ENCODE measurements at regions not wholly inside any gene's neighbourhood (a gene's known extent, or its start where the extent isn't known, plus 50 kb on each side); places are given as distances from the start of the nearest gene placed in this dataset.

DNA sequence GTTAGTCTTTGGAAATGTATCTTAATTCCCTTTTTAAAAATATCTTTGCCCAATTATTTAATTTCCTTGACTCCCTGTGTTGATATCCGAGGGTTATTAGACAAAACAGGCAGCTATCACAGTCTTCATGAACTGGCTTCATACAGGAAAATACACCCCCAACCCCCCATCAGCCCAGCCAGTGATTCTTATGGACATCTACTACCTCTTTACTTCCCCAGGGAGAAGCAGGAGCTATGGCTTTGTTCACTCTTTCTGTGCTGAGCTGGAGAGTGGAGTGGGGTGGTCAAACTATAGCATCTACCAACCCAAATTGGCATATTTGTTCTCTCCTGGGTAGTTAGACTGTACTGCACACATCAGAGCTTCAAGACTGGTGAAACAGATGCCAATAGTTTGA lies 134.4 kb upstream of the SLC38A2 start:
- TF ChIP-seq ELF1 (IDR thresholded peaks at IDR 0.05; ENCODE audit: borderline replicate concordance, low read depth) (no peak), EZH2phosphoT487 (IDR thresholded peaks at IDR 0.05; ENCODE audit: borderline replicate concordance) (no peak), YY1 (IDR thresholded peaks at IDR 0.05; ENCODE audit: extremely low read depth, insufficient replicate concordance, low read depth, low read length) (no peak), CEBPB (IDR thresholded peaks at IDR 0.05; ENCODE audit: low read depth) (no peak), SP1 (IDR thresholded peaks at IDR 0.05; ENCODE audit: low read depth) (no peak), POLR2A (IDR thresholded peaks at IDR 0.05; ENCODE audit: borderline replicate concordance, extremely low read depth, insufficient read depth, insufficient read length) (no peak), FOSL1 (IDR thresholded peaks at IDR 0.05; ENCODE audit: low read depth) (no peak), ZBTB33 (IDR thresholded peaks at IDR 0.05; ENCODE audit: extremely low read depth, insufficient replicate concordance, low read length) (no peak), EGR1 (IDR thresholded peaks at IDR 0.05; ENCODE audit: low read depth) (no peak), SRF (IDR thresholded peaks at IDR 0.05; ENCODE audit: low read depth) (no peak)
- TF ChIP-seq, protein P1, sequence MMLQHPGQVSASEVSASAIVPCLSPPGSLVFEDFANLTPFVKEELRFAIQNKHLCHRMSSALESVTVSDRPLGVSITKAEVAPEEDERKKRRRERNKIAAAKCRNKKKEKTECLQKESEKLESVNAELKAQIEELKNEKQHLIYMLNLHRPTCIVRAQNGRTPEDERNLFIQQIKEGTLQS (IDR thresholded peaks at IDR 0.05) = no peak
- Histone ChIP-seq H3K36me3 (ENCODE audit: control insufficient read depth in 1 of 2, insufficient read depth in 2 of 2, low read length in 2 of 2) (peaks cover 0 to 6% of the 10 kb centered on the region in 2 experiments; a peak in 1 of 4 replicates), H4K20me1 (ENCODE audit: insufficient read depth) (no peaks in the 10 kb centered on the region), H2AFZ (ENCODE audit: low read depth, low read length, poor library complexity, severe bottlenecking) (no peak overlapping the region), H3K79me2 (ENCODE audit: insufficient read depth, low read length) (0 out of 2 replicates have a peak, but pooled peaks cover 3% of the 10 kb centered on the region), H3K4me2 (ENCODE audit: low read length) (no peak overlapping the region), H3K27ac (ENCODE audit: low read depth, low read length) (no peak overlapping the region), H3K27me3 (ENCODE audit: insufficient read depth, low read length) (no peaks in the 10 kb centered on the region), H3K4me3 (replicated peaks in 1 of 2; ENCODE audit: low read depth in 1 of 2, low read length in 2 of 2) (no peak overlapping the region), H3K9me3 (ENCODE audit: control insufficient read depth in 1 of 2, insufficient read depth in 1 of 2, low read depth in 1 of 2, low read length in 2 of 2) (peaks cover 3 to 4% of the 10 kb centered on the region in 2 experiments; a peak in 2 of 4 replicates), H3K4me1 (ENCODE audit: control insufficient read depth in 1 of 2, insufficient read depth in 2 of 2, low read length in 2 of 2) (peaks cover 0 to 15% of the 10 kb centered on the region in 2 experiments; a peak in 2 of 4 replicates), H3K9me2 (ENCODE audit: insufficient read depth) (no peaks in the 10 kb centered on the region), H3K9ac (ENCODE audit: low read length) (no peak overlapping the region)
- no TSS peak for BruUV-seq (replicated peaks)
- ChIA-PET CTCF (no interaction called here), POLR2A (interaction anchor here (1.1 kb wide), 1 partner anchor 15 kb away, joined by 3 read pairs; no protein-coding TSS in a partner anchor), RAD21 (ENCODE audit: low non-redundant PET in 1 of 2, low total read pairs in 2 of 2, uncharacterized antibody in 2 of 2, unreplicated experiment in 2 of 2) (no interaction called here)
- no peak for ATAC-seq
- DNase-seq (ENCODE audit: low read depth, low spot score) = no peak
- intact Hi-C loops (cut with micrococcal nuclease) = no loop called here

Data from HCT116 (cell line).